Lung (tissue), 11 donors: ENCODE measurements at regions not wholly inside any gene's neighbourhood (a gene's known extent, or its start where the extent isn't known, plus 50 kb on each side); places are given as distances from the start of the nearest gene placed in this dataset.
"Not testable (repeated sequence)": the region's sequence is repeated elsewhere in the genome, so short reads cannot be mapped to it uniquely, and the experiment has no call there.

Experiments
- ATAC-seq: fragments of 200-7000 bp; cut with Tn5 transposase; one replicate; pipeline ENCODE4 v1.9.1; 2020; ENCODE audit warnings: moderate number of reproducible peaks; ENCODE audit not compliant: insufficient read depth, low FRiP score
- DNase-seq, 3 donors: peaks; one replicate each; pipeline ENCODE4 v3.0.0-alpha.2; 2013 to 2017
- H3K27ac ChIP-seq, 2 donors: one replicate each; pipeline ENCODE4 v1.5.1; 2013; ENCODE audit warnings: mild to moderate bottlenecking in 2 of 2, moderate library complexity in 2 of 2, control low read depth in 1 of 2, inconsistent platforms in 1 of 2, low read depth in 1 of 2, low read length in 1 of 2
- H3K27me3 ChIP-seq, 3 donors: one replicate each; pipeline ENCODE4 v1.5.1; 2013; ENCODE audit warnings: low read length in 2 of 3; ENCODE audit not compliant: control insufficient read depth in 3 of 3, insufficient read depth in 3 of 3
- H3K36me3 ChIP-seq, 4 donors: one replicate each; pipeline ENCODE4 v1.5.1; 2013; ENCODE audit warnings: low read length in 4 of 4, mild to moderate bottlenecking in 1 of 4, moderate library complexity in 1 of 4; ENCODE audit not compliant: control insufficient read depth in 4 of 4, insufficient read depth in 4 of 4
- H3K4me1 ChIP-seq, 5 donors: one replicate each; pipeline ENCODE4 v1.5.1; 2013; ENCODE audit warnings: low read length in 5 of 5, mild to moderate bottlenecking in 2 of 5, moderate library complexity in 1 of 5; ENCODE audit not compliant: control insufficient read depth in 5 of 5, insufficient read depth in 5 of 5
- H3K4me3 ChIP-seq: one replicate; pipeline ENCODE4 v1.5.1; 2013; ENCODE audit warnings: mild to moderate bottlenecking, control low read depth, moderate library complexity
- H3K9ac ChIP-seq, 2 donors: one replicate each; pipeline ENCODE4 v1.5.1; 2013; ENCODE audit warnings: low read length in 2 of 2, control low read depth in 1 of 2; ENCODE audit not compliant: insufficient read depth in 1 of 2
- H3K9me3 ChIP-seq, 4 donors: one replicate each; pipeline ENCODE4 v1.5.1; 2013; ENCODE audit warnings: low read length in 3 of 4, mild to moderate bottlenecking in 1 of 4, moderate library complexity in 1 of 4; ENCODE audit not compliant: control insufficient read depth in 4 of 4, insufficient read depth in 3 of 4
- CTCF ChIP-seq: IDR thresholded peaks from 2 replicates; pipeline ENCODE4 v1.5.1; 2012; ENCODE audit warnings: mild to moderate bottlenecking; ENCODE audit errors: control extremely low read depth, extremely low read depth
- WGBS, 2 donors: extraction: QIAGEN DNeasy Blood & Tissue Kit; methylation state at CpG; one replicate each; pipeline ENCODE4 v1.1.7; 2013; 5-methylcytosine and 5-hydroxymethylcytosine counted together
- donor health status: control.
- donor health status: control.
- donor health status: Bipolar disorder and iron deficiency.
- donor health status: healthy.
- donor health status: DM: yes; HTN: yes; CAD: no.

- WGBS, 2 donors = 91 to 92% methylated on average over 4 of the region's 4 CpGs
- no peaks in the 10 kb centered on the region for H3K27me3 ChIP-seq
Measured at GRCh38 chr13:69618393-69618792, 489.2 kb upstream of the ATXN8OS start.

GRCh38 chr13:69617587-69617986, 490.0 kb upstream of the ATXN8OS start:
- no peak overlapping the region for H3K27ac ChIP-seq
- ATAC-seq = no peak
- WGBS, 2 donors = 87 to 90% methylated on average over 2 of the region's 2 CpGs
- H3K4me1 ChIP-seq = no peaks in the 10 kb centered on the region
- TF ChIP-seq CTCF = no peak
- DNase-seq = no peak
- no peak overlapping the region for H3K4me3 ChIP-seq
- H3K36me3 ChIP-seq = no peaks in the 10 kb centered on the region
- H3K9me3 ChIP-seq = no peaks in the 10 kb centered on the region
- no peak overlapping the region for H3K9ac ChIP-seq
- no peaks in the 10 kb centered on the region for H3K27me3 ChIP-seq

More at GRCh38 chr13:69618393-69618792, 489.2 kb upstream of the ATXN8OS start:
- Histone ChIP-seq H3K36me3 (no peaks in the 10 kb centered on the region), H3K9me3 (no peaks in the 10 kb centered on the region), H3K4me1 (no peaks in the 10 kb centered on the region), H3K9ac (no peak overlapping the region), H3K4me3 (no peak overlapping the region), H3K27ac (no peak overlapping the region)
- TF ChIP-seq CTCF = no peak
- no peak for DNase-seq
- ATAC-seq = no peak

DNA sequence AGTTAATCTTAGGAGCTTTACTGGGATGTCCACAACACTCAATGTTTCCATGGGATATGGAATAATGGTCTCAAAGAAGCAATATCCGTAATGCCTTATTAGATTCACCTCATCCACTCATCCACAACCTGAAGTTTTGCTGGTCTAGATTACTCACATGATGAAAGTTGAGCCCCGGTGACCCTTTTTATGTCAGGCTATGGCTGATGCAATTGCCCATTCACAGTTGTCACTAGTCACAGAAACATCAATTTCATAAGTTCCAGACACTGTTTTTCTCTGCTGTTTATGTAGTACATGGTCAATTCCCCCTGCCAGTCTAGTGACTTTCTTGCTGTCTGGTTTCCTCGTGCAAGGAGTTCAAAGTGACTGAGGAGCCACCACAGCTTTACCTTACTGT, 491.2 kb upstream of the ATXN8OS start:
- ATAC-seq = no peak
- WGBS, 2 donors = 77 to 79% methylated on average over 3 of the region's 3 CpGs
- Histone ChIP-seq H3K4me1 (no peaks in the 10 kb centered on the region), H3K4me3 (no peak overlapping the region), H3K27me3 (no peaks in the 10 kb centered on the region), H3K36me3 (no peaks in the 10 kb centered on the region), H3K9me3 (no peaks in the 10 kb centered on the region), H3K27ac (no peak overlapping the region), H3K9ac (no peak overlapping the region)
- no peak for TF ChIP-seq CTCF
- DNase-seq = no peak

DNA sequence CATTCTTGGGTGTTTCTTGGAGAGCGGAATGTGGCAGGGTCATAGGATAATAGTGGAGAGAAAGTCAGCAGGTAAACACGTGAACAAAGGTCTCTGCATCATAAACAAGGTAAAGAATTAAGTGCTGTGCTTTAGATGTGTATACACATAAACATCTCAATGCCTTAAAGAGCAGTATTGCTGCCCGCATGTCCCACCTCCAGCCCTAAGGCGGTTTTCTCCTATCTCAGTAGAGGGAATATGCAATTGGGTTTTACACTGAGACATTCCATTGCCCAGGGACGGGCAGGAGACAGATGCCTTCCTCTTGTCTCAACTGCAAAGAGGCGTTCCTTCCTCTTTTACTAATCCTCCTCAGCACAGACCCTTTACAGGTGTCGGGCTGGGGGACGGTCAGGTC, 492.6 kb upstream of the ATXN8OS start:
- H3K36me3 ChIP-seq, ATAC-seq, H3K9ac ChIP-seq, H3K27me3 ChIP-seq, H3K9me3 ChIP-seq, DNase-seq, H3K27ac ChIP-seq, H3K4me3 ChIP-seq, H3K4me1 ChIP-seq: not testable (repeated sequence)
- WGBS, 2 donors = 79 to 82% methylated on average over 5 to 6 of the region's 8 CpGs
